Fibroblast of lung (primary cell): ENCODE measurements at regions not wholly inside any gene's neighbourhood (a gene's known extent, or its start where the extent isn't known, plus 50 kb on each side); places are given as distances from the start of the nearest gene placed in this dataset.

Experiments
- DNase-seq, 2 donors: peaks; one replicate each; pipeline versions ENCODE4 v3.0.0 to v3.0.0-alpha.2; 2010; ENCODE audit warnings: low read depth in 2 of 2
- H2AFZ ChIP-seq: 2 replicates; pipeline ENCODE4 v1.5.1; 2012; ENCODE audit warnings: low read length, control low read depth, inconsistent platforms
- H3K27ac ChIP-seq: 2 replicates; pipeline ENCODE4 v1.5.1; 2011; ENCODE audit warnings: low read length, control low read depth; ENCODE audit not compliant: insufficient read depth
- H3K27me3 ChIP-seq: 2 replicates; pipeline ENCODE4 v1.5.1; 2011; ENCODE audit warnings: mild to moderate bottlenecking, low read length; ENCODE audit not compliant: control insufficient read depth, insufficient read depth
- H3K36me3 ChIP-seq: 2 replicates; pipeline ENCODE4 v1.5.1; 2011; ENCODE audit warnings: low read length; ENCODE audit not compliant: control insufficient read depth, insufficient read depth
- H3K4me1 ChIP-seq: 2 replicates; pipeline ENCODE4 v1.5.1; 2011; ENCODE audit warnings: low read length; ENCODE audit not compliant: control insufficient read depth, insufficient read depth; ENCODE audit errors: extremely low read depth
- H3K4me2 ChIP-seq: 2 replicates; pipeline ENCODE4 v1.5.1; 2011; ENCODE audit warnings: low read length, control low read depth; ENCODE audit not compliant: insufficient read depth; ENCODE audit errors: extremely low read depth
- H3K4me3 ChIP-seq, 4 experiments: fragments of 200-600 bp in 1 of 4; sonication (generic) in 1 of 4; replicated peaks in 1 of 4; 2 replicates each; pipeline ENCODE4 v1.5.1; 2011 to 2016; ENCODE audit warnings: low read length in 4 of 4, low read depth in 3 of 4, mild to moderate bottlenecking in 3 of 4, control low read depth in 2 of 4, inconsistent platforms in 1 of 4, mixed read lengths in 1 of 4; ENCODE audit not compliant: insufficient read depth in 1 of 4; ENCODE audit errors: control extremely low read depth in 1 of 4
- H3K79me2 ChIP-seq: 2 replicates; pipeline ENCODE4 v1.5.1; 2012; ENCODE audit warnings: mild to moderate bottlenecking, low read length, inconsistent platforms; ENCODE audit not compliant: control insufficient read depth, insufficient read depth
- H3K9ac ChIP-seq: 2 replicates; pipeline ENCODE4 v1.5.1; 2011; ENCODE audit warnings: mild to moderate bottlenecking, low read length, control low read depth; ENCODE audit not compliant: insufficient read depth
- H3K9me3 ChIP-seq: 2 replicates; pipeline ENCODE4 v1.5.1; 2012; ENCODE audit warnings: low read depth, low read length; ENCODE audit not compliant: control insufficient read depth, insufficient read depth
- H4K20me1 ChIP-seq: 2 replicates; pipeline ENCODE4 v1.5.1; 2011; ENCODE audit warnings: low read length; ENCODE audit not compliant: control insufficient read depth, insufficient read depth; ENCODE audit errors: extremely low read depth
- CTCF ChIP-seq, 2 donors: IDR thresholded peaks in 1 of 2; conservative IDR thresholded peaks in 1 of 2; 1 replicate in 1 of 2; 2 replicates in 1 of 2; pipeline ENCODE4 v1.5.1; 2011 to 2012; ENCODE audit warnings: low read length in 2 of 2, control low read depth in 1 of 2, inconsistent platforms in 1 of 2, low read depth in 1 of 2, mild to moderate bottlenecking in 1 of 2
- EZH2 ChIP-seq: IDR thresholded peaks from 2 replicates; pipeline ENCODE4 v1.5.1; 2012; ENCODE audit warnings: low read length, control low read depth, mild to moderate bottlenecking; ENCODE audit errors: missing control alignments

GRCh38 chr11:15901790-15902189, 454.6 kb downstream of the SOX6 start:
- H3K4me2 ChIP-seq: no peak overlapping the region
- H3K4me1 ChIP-seq: no peaks in the 10 kb centered on the region
- no peaks in the 10 kb centered on the region for H3K36me3 ChIP-seq
- no peaks in the 10 kb centered on the region for H4K20me1 ChIP-seq
- TF ChIP-seq CTCF (conservative IDR thresholded peaks at IDR 0.05 in 1 of 2, IDR thresholded peaks at IDR 0.05 in 1 of 2; ENCODE audit: low read depth in 1 of 2, low read length in 2 of 2) (no peak), EZH2 (no peak)
- H3K27me3 ChIP-seq: no peaks in the 10 kb centered on the region
- H3K9me3 ChIP-seq: no peaks in the 10 kb centered on the region
- H3K9ac ChIP-seq: no peak overlapping the region
- H3K4me3 ChIP-seq: no peak overlapping the region
- no peak overlapping the region for H2AFZ ChIP-seq
- H3K27ac ChIP-seq: no peak overlapping the region
- H3K79me2 ChIP-seq: no peaks in the 10 kb centered on the region
- no peak for DNase-seq

GRCh38 chr11:15903246-15903645, 453.1 kb downstream of the SOX6 start:
- H3K9me3 ChIP-seq: no peaks in the 10 kb centered on the region
- TF ChIP-seq EZH2 (no peak), CTCF (conservative IDR thresholded peaks at IDR 0.05 in 1 of 2, IDR thresholded peaks at IDR 0.05 in 1 of 2; ENCODE audit: low read depth in 1 of 2, low read length in 2 of 2) (no peak)

GRCh38 chr11:15905366-15906104, 450.8 kb downstream of the SOX6 start:
- Histone ChIP-seq H2AFZ (no peak overlapping the region), H3K79me2 (no peaks in the 10 kb centered on the region), H3K9me3 (no peaks in the 10 kb centered on the region), H3K4me1 (no peaks in the 10 kb centered on the region), H3K4me3 (no peak overlapping the region), H3K27ac (no peak overlapping the region), H3K9ac (no peak overlapping the region), H3K36me3 (no peaks in the 10 kb centered on the region), H3K4me2 (no peak overlapping the region), H4K20me1 (no peaks in the 10 kb centered on the region), H3K27me3 (no peaks in the 10 kb centered on the region)
- no peak for DNase-seq
- no peak for TF ChIP-seq EZH2
- no peak for TF ChIP-seq CTCF (conservative IDR thresholded peaks at IDR 0.05 in 1 of 2, IDR thresholded peaks at IDR 0.05 in 1 of 2; ENCODE audit: low read depth in 1 of 2, low read length in 2 of 2)

More at GRCh38 chr11:15903246-15903645, 453.1 kb downstream of the SOX6 start:
- Histone ChIP-seq H3K4me1 (no peaks in the 10 kb centered on the region), H3K9ac (no peak overlapping the region), H4K20me1 (no peaks in the 10 kb centered on the region), H3K27ac (no peak overlapping the region), H3K27me3 (no peaks in the 10 kb centered on the region), H3K4me3 (no peak overlapping the region), H3K4me2 (no peak overlapping the region), H3K36me3 (no peaks in the 10 kb centered on the region), H2AFZ (no peak overlapping the region), H3K79me2 (no peaks in the 10 kb centered on the region)
- DNase-seq: no peak
